Kidney epithelial cell (primary cell): ENCODE measurements at regions not wholly inside any gene's neighbourhood (a gene's known extent, or its start where the extent isn't known, plus 50 kb on each side); places are given as distances from the start of the nearest gene placed in this dataset.

ENCODE experiments used
- DNase-seq: peaks from one replicate; pipeline ENCODE4 v3.0.0-alpha.2; 2010; ENCODE audit warnings: low read depth
- H3K27me3 ChIP-seq: 2 replicates; pipeline ENCODE4 v1.6.0; 2011; ENCODE audit warnings: low read length; ENCODE audit not compliant: control insufficient read depth, insufficient read depth
- H3K36me3 ChIP-seq: 2 replicates; pipeline ENCODE4 v1.5.1; 2011; ENCODE audit warnings: low read length; ENCODE audit not compliant: control insufficient read depth, insufficient read depth
- H3K4me3 ChIP-seq: 2 replicates; pipeline ENCODE4 v1.5.1; 2011; ENCODE audit warnings: low read depth, mild to moderate bottlenecking, control low read depth, low read length
- TF ChIP-seq, protein P1 (sequence below): IDR thresholded peaks from 2 replicates; pipeline ENCODE4 v1.5.1; 2011; ENCODE audit warnings: mild to moderate bottlenecking, moderate library complexity, low read length, control low read depth, inconsistent platforms; ENCODE audit not compliant: insufficient read depth, poor library complexity, severe bottlenecking

DNA sequence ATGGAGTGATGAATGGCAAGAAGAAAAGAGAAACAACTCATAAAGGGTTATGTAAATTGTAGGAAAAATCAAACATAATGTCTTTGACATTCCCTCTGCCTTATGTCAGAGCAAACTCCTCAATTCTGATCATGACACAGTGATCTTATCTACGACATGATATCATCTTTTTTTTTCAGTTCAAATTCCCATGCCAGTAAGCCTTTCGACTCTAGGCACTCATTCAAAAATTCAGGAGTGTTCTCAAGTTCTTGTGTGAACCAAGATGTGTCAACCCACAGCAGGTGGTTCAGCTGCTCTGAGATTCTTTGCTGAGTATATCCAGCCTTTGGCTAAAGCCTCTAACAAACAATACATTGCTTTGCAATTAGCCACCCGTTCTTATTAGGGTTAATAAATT lies 97.1 kb upstream of the ESRRG start:
- Histone ChIP-seq H3K36me3 (no peaks in the 10 kb centered on the region), H3K4me3 (no peak overlapping the region), H3K27me3 (no peaks in the 10 kb centered on the region)
- TF ChIP-seq, protein P1, sequence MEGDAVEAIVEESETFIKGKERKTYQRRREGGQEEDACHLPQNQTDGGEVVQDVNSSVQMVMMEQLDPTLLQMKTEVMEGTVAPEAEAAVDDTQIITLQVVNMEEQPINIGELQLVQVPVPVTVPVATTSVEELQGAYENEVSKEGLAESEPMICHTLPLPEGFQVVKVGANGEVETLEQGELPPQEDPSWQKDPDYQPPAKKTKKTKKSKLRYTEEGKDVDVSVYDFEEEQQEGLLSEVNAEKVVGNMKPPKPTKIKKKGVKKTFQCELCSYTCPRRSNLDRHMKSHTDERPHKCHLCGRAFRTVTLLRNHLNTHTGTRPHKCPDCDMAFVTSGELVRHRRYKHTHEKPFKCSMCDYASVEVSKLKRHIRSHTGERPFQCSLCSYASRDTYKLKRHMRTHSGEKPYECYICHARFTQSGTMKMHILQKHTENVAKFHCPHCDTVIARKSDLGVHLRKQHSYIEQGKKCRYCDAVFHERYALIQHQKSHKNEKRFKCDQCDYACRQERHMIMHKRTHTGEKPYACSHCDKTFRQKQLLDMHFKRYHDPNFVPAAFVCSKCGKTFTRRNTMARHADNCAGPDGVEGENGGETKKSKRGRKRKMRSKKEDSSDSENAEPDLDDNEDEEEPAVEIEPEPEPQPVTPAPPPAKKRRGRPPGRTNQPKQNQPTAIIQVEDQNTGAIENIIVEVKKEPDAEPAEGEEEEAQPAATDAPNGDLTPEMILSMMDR: no peak
- DNase-seq: no peak

DNA sequence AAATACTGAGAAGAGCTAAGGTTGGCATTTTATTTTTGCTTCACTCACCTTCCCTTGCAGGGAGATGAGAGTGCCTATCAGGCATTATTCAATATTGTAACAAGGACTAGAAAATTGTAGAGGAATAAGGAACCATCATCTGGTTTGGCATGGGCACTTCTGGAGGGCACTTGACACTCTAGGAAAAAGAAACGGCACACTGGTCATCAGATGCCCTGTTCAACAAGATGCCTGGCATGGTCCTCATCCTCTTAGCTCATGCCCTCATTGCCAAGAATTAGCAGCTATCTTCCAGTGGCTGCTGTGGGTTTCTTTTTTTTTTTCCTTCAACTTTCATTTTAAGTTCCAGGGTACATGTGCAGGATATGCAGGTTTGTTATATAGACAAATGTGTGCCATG lies 95.1 kb upstream of the ESRRG start:
- TF ChIP-seq, protein P1: no peak
- Histone ChIP-seq H3K27me3 (no peaks in the 10 kb centered on the region), H3K36me3 (no peaks in the 10 kb centered on the region), H3K4me3 (no peak overlapping the region)
- no peak for DNase-seq

DNA sequence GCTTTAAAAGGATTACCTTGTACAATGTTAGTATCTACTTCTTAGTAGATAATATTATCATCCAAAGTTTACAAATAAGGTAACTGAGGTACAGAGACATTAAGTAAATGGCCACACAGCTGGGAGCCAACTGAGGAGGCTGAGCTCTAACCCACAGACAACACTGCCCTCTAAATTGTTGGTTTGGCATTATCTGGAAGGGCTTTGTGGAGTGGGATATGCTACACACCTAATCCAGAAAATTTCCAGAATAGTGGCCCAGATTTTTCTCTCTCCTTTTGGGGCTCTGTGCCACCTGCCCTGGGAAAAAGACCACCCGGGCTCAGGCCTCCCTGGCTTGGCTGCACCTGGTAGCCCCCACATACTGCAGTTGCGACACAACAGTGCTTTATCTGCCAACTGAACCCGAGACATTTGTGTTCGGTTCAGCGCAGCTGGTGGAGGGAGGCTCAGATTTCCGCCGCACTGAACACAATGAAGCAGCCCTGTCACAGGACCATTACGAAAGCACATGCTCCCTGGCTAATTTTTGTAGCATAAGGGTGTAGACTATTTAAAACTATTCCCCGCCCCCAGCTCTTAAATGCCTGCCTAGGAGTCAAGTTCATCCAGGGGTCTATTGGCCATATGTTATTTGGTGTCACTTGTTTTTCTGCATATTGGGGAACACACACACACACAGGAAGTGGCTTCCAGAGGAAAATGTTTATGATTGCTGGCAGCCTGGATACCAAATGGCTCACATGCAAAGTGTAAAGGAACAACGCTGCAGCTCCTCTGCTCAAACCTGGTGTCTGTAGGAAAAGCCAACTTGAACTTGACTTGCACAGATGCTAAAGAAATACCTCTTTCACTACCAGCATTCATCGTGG lies 92.3 kb upstream of the ESRRG start:
- Histone ChIP-seq H3K27me3 (no peaks in the 10 kb centered on the region), H3K36me3 (no peaks in the 10 kb centered on the region), H3K4me3 (no peak overlapping the region)
- TF ChIP-seq, protein P1: no peak
- DNase-seq: no peak

DNA sequence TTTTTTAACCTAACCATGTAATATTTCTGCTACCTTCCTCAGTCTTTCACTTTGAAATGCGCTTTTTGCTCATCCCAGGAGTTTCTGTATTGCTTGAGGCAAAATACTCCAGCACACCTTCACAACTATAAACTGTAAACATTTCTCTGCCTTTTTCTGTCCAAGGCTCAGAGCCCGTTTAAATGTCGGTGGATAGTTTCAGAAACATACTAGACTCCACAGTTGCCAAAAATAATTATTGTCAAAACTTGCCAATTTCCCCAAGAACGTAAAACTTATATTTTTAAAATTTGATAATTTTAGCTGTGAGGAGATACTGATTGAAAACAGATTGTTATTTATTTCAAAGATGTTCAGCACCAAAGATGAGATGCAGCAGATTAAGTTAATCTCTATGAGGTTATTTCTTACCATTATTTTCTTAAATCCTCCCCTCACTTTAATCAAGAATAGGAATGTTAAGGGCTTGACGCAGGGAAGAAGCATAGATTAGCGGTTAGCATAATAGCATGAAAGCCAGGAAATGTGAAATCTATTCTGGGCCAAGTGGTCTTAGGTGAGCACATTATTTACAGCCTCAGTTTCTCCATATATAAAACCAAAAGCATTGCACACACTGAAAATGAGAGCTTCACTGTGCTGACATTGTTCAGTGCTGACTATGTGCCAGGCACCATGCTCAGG lies 91.5 kb upstream of the ESRRG start:
- Histone ChIP-seq H3K27me3 (no peaks in the 10 kb centered on the region), H3K4me3 (no peak overlapping the region), H3K36me3 (no peaks in the 10 kb centered on the region)
- no peak for DNase-seq
- TF ChIP-seq, protein P1: no peak

DNA sequence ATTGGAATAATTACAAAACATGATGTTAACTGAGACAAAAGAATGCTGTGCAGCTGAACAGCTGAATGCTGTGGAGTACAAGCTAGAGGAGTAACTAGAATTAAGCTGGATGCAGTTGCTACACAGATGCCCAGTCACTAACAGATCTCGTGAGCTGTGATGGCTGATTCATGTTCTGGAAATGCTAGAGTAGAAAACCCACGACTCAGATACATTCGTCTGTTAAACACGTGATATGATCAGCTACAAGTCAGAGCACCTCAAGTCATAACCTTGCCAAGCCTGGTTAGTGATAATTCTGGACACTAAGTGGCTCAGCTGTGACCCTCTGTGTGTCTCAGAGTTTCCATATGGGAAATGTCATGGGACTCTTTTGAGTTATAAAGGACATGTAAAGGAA lies 89.7 kb upstream of the ESRRG start:
- no peak for DNase-seq
- H3K27me3 ChIP-seq: no peaks in the 10 kb centered on the region
- TF ChIP-seq, protein P1: no peak
- no peak overlapping the region for H3K4me3 ChIP-seq
- no peaks in the 10 kb centered on the region for H3K36me3 ChIP-seq
